K562 (cell line): ENCODE measurements at regions not wholly inside any gene's neighbourhood (a gene's known extent, or its start where the extent isn't known, plus 50 kb on each side); places are given as distances from the start of the nearest gene placed in this dataset.
"Not testable (repeated sequence)": the region's sequence is repeated elsewhere in the genome, so short reads cannot be mapped to it uniquely, and the experiment has no call there.

Source experiments
- CREB5 ChIP-seq: fragments of 250-450 bp; sonication (Bioruptor Pico); IDR thresholded peaks from 2 replicates; pipeline ENCODE4 v1.5.0; 2020; ENCODE audit warnings: mild to moderate bottlenecking
- CTCF ChIP-seq, 3 experiments: IDR thresholded peaks in 2 of 3; conservative IDR thresholded peaks in 1 of 3; 2 replicates each; pipeline ENCODE4 v1.5.1; 2011 to 2012; ENCODE audit warnings: low read length in 3 of 3, mild to moderate bottlenecking in 3 of 3, control low read depth in 2 of 3, improper control_type of control experiment in 1 of 3, inconsistent platforms in 1 of 3, low read depth in 1 of 3, mixed read lengths in 1 of 3, moderate library complexity in 1 of 3; ENCODE audit not compliant: insufficient read depth in 2 of 3
- MBD1 ChIP-seq: fragments of 250-450 bp; sonication (Bioruptor Pico); IDR thresholded peaks from 2 replicates; pipeline ENCODE4 v1.8.0; 2022; ENCODE audit warnings: inconsistent platforms
- RFX1 ChIP-seq: fragments of 450-650 bp; IDR thresholded peaks from 2 replicates; pipeline ENCODE4 v1.6.1; 2016; ENCODE audit warnings: mild to moderate bottlenecking, moderate library complexity
- SFPQ ChIP-seq: fragments of 200-400 bp; formaldehyde crosslinking; IDR thresholded peaks from 2 replicates; pipeline ENCODE4 v1.6.1; 2017; ENCODE audit warnings: mild to moderate bottlenecking, low read depth, low read length, moderate library complexity
- SP1 ChIP-seq: sonication (generic); formaldehyde crosslinking; IDR thresholded peaks from 2 replicates; pipeline ENCODE4 v1.8.1; 2022; ENCODE audit warnings: mild to moderate bottlenecking, missing genetic modification reagents
- SREBF2 ChIP-seq: sonication (generic); formaldehyde crosslinking; IDR thresholded peaks from 2 replicates; pipeline ENCODE4 v1.4.0; 2020; ENCODE audit warnings: mild to moderate bottlenecking, missing genetic modification reagents
- TCF7 ChIP-seq: sonication (generic); IDR thresholded peaks from 2 replicates; pipeline ENCODE4 v1.6.1; 2016; ENCODE audit warnings: antibody characterized with exemption, borderline replicate concordance
- ZNF280A ChIP-seq: fragments of 450-650 bp; IDR thresholded peaks from 2 replicates; pipeline ENCODE4 v1.6.1; 2018; ENCODE audit warnings: mild to moderate bottlenecking, low read depth; ENCODE audit not compliant: partially characterized antibody
- ZSCAN29 ChIP-seq: fragments of 450-650 bp; IDR thresholded peaks from 2 replicates; pipeline ENCODE4 v1.6.1; 2017

- TF ChIP-seq SFPQ; CTCF (IDR thresholded peaks at IDR 0.05 in 2 of 3, conservative IDR thresholded peaks at IDR 0.05 in 1 of 3; ENCODE audit: insufficient read depth in 2 of 3, low read depth in 1 of 3, low read length in 3 of 3); SREBF2 (CRISPR knock-in tag); SP1 (CRISPR knock-in tag); ZNF280A; TCF7; ZSCAN29; RFX1; CREB5 (CRISPR knock-in tag); MBD1 (CRISPR knock-in tag): not testable (repeated sequence)
These were observed 358.9 kb upstream of the KCND2 start for GRCh38 chr7:119914119-119914518.
